Activated CD8-positive, alpha-beta T cell treated with anti-CD3 and anti-CD28 coated beads for 36 hours (primary cell): ENCODE measurements at regions not wholly inside any gene's neighbourhood (a gene's known extent, or its start where the extent isn't known, plus 50 kb on each side); places are given as distances from the start of the nearest gene placed in this dataset.

Experiments used
- ATAC-seq: fragments of 200-7000 bp; cut with Tn5 transposase; one replicate; pipeline ENCODE4 v1.10.0; 2021; ENCODE audit warnings: mild to moderate bottlenecking, moderate library complexity
- CTCF ChIA-PET: fragments of 350-600 bp; sonication (Branson Sonifier 250); formaldehyde crosslinking; loops from one replicate; lab custom pipeline; 2021; ENCODE audit warnings: antibody characterized with exemption; lab: Charles Lee
- POLR2A ChIA-PET: fragments of 350-600 bp; sonication (Branson Sonifier 250); formaldehyde crosslinking; loops from one replicate; lab custom pipeline; 2021; ENCODE audit warnings: antibody characterized with exemption; lab: Charles Lee
- DNase-seq: peaks from one replicate; pipeline ENCODE4 v3.0.0-alpha.2; 2020
- H3K27ac Mint-ChIP-seq: one replicate; pipeline ENCODE4 v1.8.0; 2021; ENCODE audit warnings: mild to moderate bottlenecking, mixed read lengths
- H3K27me3 Mint-ChIP-seq: one replicate; pipeline ENCODE4 v1.8.0; 2021; ENCODE audit warnings: mixed read lengths
- H3K36me3 Mint-ChIP-seq: one replicate; pipeline ENCODE4 v1.8.0; 2021; ENCODE audit warnings: low read depth, mixed read lengths
- H3K4me1 Mint-ChIP-seq: one replicate; pipeline ENCODE4 v1.8.0; 2021; ENCODE audit warnings: low read depth, mixed read lengths
- H3K4me3 Mint-ChIP-seq: one replicate; pipeline ENCODE4 v1.8.0; 2021; ENCODE audit warnings: mild to moderate bottlenecking, moderate library complexity, mixed read lengths
- H3K9me3 Mint-ChIP-seq: one replicate; pipeline ENCODE4 v1.8.0; 2021; ENCODE audit warnings: mixed read lengths
- CTCF ChIP-seq: fragments of 200-600 bp; IDR thresholded peaks from one replicate; pipeline ENCODE4 v1.8.0; 2022; ENCODE audit warnings: antibody characterized with exemption, mild to moderate bottlenecking
- intact Hi-C: fragments of 100-400 bp; cut with micrococcal nuclease; formaldehyde crosslinking; loops from one replicate; pipeline ENCODE4 v1.10.0; 2022

GRCh38 chr3:153595186-153595815 lies 433.3 kb downstream of the RAP2B start:
- no peak overlapping the region for H3K27ac Mint-ChIP-seq
- POLR2A ChIA-PET = no interaction called here
- CTCF ChIA-PET = interaction anchor here (1.0 kb wide), 3 partner anchors 172 to 552 kb away, joined by 3 to 5 read pairs (median 4); no protein-coding TSS in a partner anchor
- no peak overlapping the region for H3K4me3 Mint-ChIP-seq
- H3K9me3 Mint-ChIP-seq = no peaks in the 10 kb centered on the region
- H3K36me3 Mint-ChIP-seq = no peaks in the 10 kb centered on the region
- H3K4me1 Mint-ChIP-seq = no peaks in the 10 kb centered on the region
- DNase-seq = no peak
- no peaks in the 10 kb centered on the region for H3K27me3 Mint-ChIP-seq
- peak; percentile 60 for ATAC-seq
- intact Hi-C loops = no loop called here
- peak; percentile 57 for TF ChIP-seq CTCF

- ATAC-seq = no peak
- Mint-ChIP-seq H3K36me3 (no peaks in the 10 kb centered on the region), H3K27me3 (no peaks in the 10 kb centered on the region), H3K4me3 (no peak overlapping the region), H3K4me1 (no peaks in the 10 kb centered on the region), H3K27ac (no peak overlapping the region), H3K9me3 (no peaks in the 10 kb centered on the region)
- DNase-seq = no peak
- POLR2A ChIA-PET = interaction anchor here (0.6 kb wide), 1 partner anchor 15 kb away, joined by 3 read pairs; no protein-coding TSS in a partner anchor
- intact Hi-C loops = no loop called here
- no peak for TF ChIP-seq CTCF
- CTCF ChIA-PET = no interaction called here
Observed at GRCh38 chr3:153596401-153596800, 434.4 kb downstream of the RAP2B start.

DNA sequence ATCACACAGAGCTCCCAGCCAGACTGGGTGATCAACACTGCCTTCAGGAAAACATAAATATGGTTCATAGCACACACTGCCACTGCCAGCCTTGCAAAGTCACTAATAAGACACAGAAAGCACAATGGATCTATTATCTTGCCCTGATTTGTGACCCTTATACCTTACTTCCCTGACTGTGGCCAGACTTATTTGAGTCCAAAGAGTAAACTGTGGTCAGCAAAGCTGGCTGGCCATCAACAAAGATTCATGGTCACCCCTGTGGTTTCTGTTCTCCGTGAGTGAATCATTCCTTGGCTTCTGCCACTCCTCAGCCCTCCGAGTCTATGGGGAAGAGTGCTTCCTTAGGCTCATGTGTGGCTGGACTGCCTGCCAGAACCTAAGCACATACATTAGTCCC lies 437.7 kb downstream of the RAP2B start:
- peaks cover 3% of the 10 kb centered on the region for H3K4me1 Mint-ChIP-seq
- no peak overlapping the region for H3K27ac Mint-ChIP-seq
- no peaks in the 10 kb centered on the region for H3K36me3 Mint-ChIP-seq
- intact Hi-C loops = no loop called here
- POLR2A ChIA-PET = no interaction called here
- no peak for TF ChIP-seq CTCF
- CTCF ChIA-PET = no interaction called here
- ATAC-seq (no peak), DNase-seq (no peak)
- no peaks in the 10 kb centered on the region for H3K27me3 Mint-ChIP-seq
- H3K4me3 Mint-ChIP-seq = no peak overlapping the region
- H3K9me3 Mint-ChIP-seq = no peaks in the 10 kb centered on the region

DNA sequence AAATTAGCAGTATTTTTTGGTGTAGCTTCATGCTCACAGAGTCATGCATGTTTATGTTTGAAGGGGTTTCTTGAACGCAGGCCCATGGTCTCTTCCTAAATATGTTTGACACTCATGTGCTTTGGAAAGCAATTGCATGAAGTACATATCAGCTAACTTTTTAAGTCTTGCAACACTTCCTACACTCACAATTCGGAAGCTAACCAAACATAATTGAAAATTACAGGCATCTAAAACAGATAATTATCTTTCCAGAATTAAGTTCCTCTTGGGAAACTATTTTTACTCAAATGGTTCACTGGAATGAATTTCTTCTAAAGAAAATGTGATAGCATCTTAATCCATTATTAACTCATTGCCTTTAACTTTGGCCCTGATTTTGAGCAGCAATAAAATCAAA lies 438.9 kb downstream of the RAP2B start:
- no peak overlapping the region for H3K27ac Mint-ChIP-seq
- H3K4me3 Mint-ChIP-seq = no peak overlapping the region
- DNase-seq (no peak), ATAC-seq (no peak)
- no peaks in the 10 kb centered on the region for H3K9me3 Mint-ChIP-seq
- H3K36me3 Mint-ChIP-seq = no peaks in the 10 kb centered on the region
- no peak for TF ChIP-seq CTCF
- peaks cover 2% of the 10 kb centered on the region for H3K27me3 Mint-ChIP-seq
- POLR2A ChIA-PET = no interaction called here
- intact Hi-C loops = no loop called here
- CTCF ChIA-PET = no interaction called here
- H3K4me1 Mint-ChIP-seq = peaks cover 3% of the 10 kb centered on the region

DNA sequence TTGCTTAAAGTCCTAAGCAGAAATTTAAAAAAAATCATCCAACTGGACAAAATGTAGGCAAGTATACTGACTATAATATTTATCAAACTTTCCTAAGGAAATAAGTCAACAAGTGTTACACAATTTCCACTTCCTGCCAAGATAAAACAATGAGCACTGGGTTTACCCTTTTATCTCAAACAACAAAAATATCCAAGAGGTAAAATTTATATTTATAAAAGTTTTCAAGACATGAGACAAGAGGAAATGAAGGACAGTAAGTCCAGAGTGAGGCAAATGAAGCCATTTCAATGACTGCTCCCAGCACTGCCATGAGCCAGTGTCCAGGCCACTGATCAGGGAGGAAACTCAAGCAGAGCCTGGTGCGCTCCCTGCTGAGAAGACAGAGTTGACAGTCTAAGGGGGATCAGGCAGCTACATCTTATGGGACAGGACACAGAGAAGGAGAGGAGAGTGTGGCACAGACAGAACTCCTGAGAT lies 439.4 kb downstream of the RAP2B start:
- H3K9me3 Mint-ChIP-seq = no peaks in the 10 kb centered on the region
- H3K27ac Mint-ChIP-seq = no peak overlapping the region
- POLR2A ChIA-PET = no interaction called here
- intact Hi-C loops = no loop called here
- CTCF ChIA-PET = no interaction called here
- H3K27me3 Mint-ChIP-seq = peaks cover 2% of the 10 kb centered on the region
- no peak overlapping the region for H3K4me3 Mint-ChIP-seq
- H3K36me3 Mint-ChIP-seq = no peaks in the 10 kb centered on the region
- ATAC-seq (no peak), DNase-seq (no peak)
- TF ChIP-seq CTCF = no peak
- peaks cover 3% of the 10 kb centered on the region for H3K4me1 Mint-ChIP-seq
